ENCODE measurements at regions not wholly inside any gene's neighbourhood (a gene's known extent, or its start where the extent isn't known, plus 50 kb on each side); places are given as distances from the start of the nearest gene placed in this dataset.

- H3K4me3 ChIP-seq (ENCODE audit: low read depth, low read length) = no peak overlapping the region
- no peaks in the 10 kb centered on the region for H3K36me3 ChIP-seq (ENCODE audit: control insufficient read depth, insufficient read depth, low read length)
- H3K27me3 ChIP-seq (ENCODE audit: control insufficient read depth, insufficient read depth, low read length) = peaks cover 2% of the 10 kb centered on the region
- H3K9me3 ChIP-seq (ENCODE audit: control insufficient read depth, insufficient read depth, low read length) = no peaks in the 10 kb centered on the region
- H3K4me1 ChIP-seq (ENCODE audit: control insufficient read depth, insufficient read depth, low read length) = no peaks in the 10 kb centered on the region
- no peak overlapping the region for H3K9ac ChIP-seq (ENCODE audit: low read depth, low read length)
These were observed 80.7 kb upstream of the PALS2 start for GRCh38 chr7:24492576-24492975.

DNA sequence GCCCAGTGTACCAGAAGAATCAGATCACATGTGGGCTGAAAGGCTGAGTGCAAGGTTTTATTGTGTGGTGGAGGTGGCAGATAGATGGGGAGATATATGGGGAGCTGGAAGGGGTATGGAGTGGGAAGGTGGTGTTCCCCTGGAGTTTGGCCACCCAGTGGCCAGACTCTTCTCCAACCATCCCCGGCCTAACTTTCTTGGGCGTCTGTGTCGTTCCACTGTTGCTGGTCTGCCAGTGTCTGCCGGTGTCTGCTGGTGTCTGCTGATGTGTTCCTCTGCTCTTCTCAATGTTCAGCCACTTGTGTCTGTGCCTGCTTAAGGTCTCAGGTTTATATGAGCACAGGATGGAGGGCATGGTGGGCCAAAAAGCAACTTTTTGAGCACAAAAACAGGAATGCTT lies 78.4 kb upstream of the PALS2 start:
- Histone ChIP-seq H3K4me1 (ENCODE audit: control insufficient read depth, insufficient read depth, low read length) (no peaks in the 10 kb centered on the region), H3K4me3 (ENCODE audit: low read depth, low read length) (no peak overlapping the region), H3K27me3 (ENCODE audit: control insufficient read depth, insufficient read depth, low read length) (no peaks in the 10 kb centered on the region), H3K36me3 (ENCODE audit: control insufficient read depth, insufficient read depth, low read length) (no peaks in the 10 kb centered on the region), H3K9ac (ENCODE audit: low read depth, low read length) (no peak overlapping the region), H3K9me3 (ENCODE audit: control insufficient read depth, insufficient read depth, low read length) (no peaks in the 10 kb centered on the region)

DNA sequence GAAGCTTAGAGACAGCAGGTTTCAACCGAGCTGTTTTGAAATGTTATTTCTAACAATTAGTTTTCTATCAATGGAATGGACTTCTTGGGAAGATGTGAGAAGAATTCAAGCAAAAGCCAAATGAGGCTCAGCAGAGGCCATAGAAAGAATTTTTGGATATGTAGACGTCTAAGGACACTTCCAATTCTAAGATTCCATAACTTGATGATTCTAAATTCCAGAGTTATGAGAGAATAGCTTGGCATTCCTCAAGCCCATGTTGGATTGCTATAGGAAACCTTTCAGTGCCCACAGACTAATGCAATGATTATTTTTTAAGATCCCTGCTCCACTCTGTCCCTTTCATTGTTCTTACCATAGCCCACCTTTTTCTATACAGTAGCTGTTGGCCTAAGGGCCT lies 77.2 kb upstream of the PALS2 start:
- Histone ChIP-seq H3K36me3 (ENCODE audit: control insufficient read depth, insufficient read depth, low read length) (no peaks in the 10 kb centered on the region), H3K27me3 (ENCODE audit: control insufficient read depth, insufficient read depth, low read length) (no peaks in the 10 kb centered on the region), H3K9ac (ENCODE audit: low read depth, low read length) (no peak overlapping the region), H3K9me3 (ENCODE audit: control insufficient read depth, insufficient read depth, low read length) (no peaks in the 10 kb centered on the region), H3K4me3 (ENCODE audit: low read depth, low read length) (no peak overlapping the region), H3K4me1 (ENCODE audit: control insufficient read depth, insufficient read depth, low read length) (peaks cover 6% of the 10 kb centered on the region)

DNA sequence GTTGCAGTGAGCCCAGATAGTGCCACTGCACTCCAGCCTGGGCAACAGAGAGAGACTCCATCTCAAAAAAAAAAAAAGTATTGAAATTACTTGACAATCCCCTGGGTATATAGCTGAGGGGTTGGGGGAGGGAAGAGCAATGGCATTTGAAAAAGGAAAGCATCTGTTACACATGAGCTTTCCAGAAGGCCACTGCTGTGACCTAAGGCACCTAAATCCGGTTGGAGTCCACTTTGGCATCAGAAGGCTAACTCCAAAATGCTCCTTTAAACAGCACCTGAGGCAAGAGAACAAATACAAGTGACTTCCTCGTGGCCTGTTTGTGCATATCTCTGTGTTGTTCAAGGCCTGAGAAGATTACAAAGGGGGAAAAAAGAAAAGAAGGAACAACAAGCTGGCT lies 74.8 kb upstream of the PALS2 start:
- Histone ChIP-seq H3K9ac (ENCODE audit: low read depth, low read length) (no peak overlapping the region), H3K9me3 (ENCODE audit: control insufficient read depth, insufficient read depth, low read length) (no peaks in the 10 kb centered on the region), H3K27me3 (ENCODE audit: control insufficient read depth, insufficient read depth, low read length) (no peaks in the 10 kb centered on the region), H3K4me3 (ENCODE audit: low read depth, low read length) (no peak overlapping the region), H3K4me1 (ENCODE audit: control insufficient read depth, insufficient read depth, low read length) (peaks cover 7% of the 10 kb centered on the region), H3K36me3 (ENCODE audit: control insufficient read depth, insufficient read depth, low read length) (no peaks in the 10 kb centered on the region)

GRCh38 chr7:24499871-24500270 lies 73.4 kb upstream of the PALS2 start:
- H3K9ac ChIP-seq (ENCODE audit: low read depth, low read length) = no peak overlapping the region

DNA sequence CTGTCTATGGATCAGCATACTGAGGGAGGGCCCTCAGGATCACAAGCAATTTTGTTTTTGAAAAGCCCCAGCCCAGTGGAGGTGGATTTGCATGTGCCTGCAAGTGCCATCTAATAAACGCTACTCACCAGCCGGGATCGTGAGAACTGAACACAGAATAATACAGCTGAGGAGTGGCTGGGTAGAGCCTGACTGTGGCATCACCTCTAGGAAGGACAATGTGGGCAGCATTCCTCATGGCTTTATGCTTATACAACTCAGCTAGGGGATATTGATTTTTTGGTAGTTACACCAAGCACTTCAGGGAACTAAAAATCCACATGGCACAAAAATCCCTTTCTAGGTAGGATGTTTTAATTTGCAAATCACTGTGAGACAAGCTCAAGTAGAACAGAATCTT lies 72.7 kb upstream of the PALS2 start:
- no peak overlapping the region for H3K4me3 ChIP-seq (ENCODE audit: low read depth, low read length)
- no peaks in the 10 kb centered on the region for H3K27me3 ChIP-seq (ENCODE audit: control insufficient read depth, insufficient read depth, low read length)
- no peak overlapping the region for H3K9ac ChIP-seq (ENCODE audit: low read depth, low read length)
- H3K4me1 ChIP-seq (ENCODE audit: control insufficient read depth, insufficient read depth, low read length) = peaks cover 12% of the 10 kb centered on the region
- H3K9me3 ChIP-seq (ENCODE audit: control insufficient read depth, insufficient read depth, low read length) = no peaks in the 10 kb centered on the region
- no peaks in the 10 kb centered on the region for H3K36me3 ChIP-seq (ENCODE audit: control insufficient read depth, insufficient read depth, low read length)

More at GRCh38 chr7:24499871-24500270, 73.4 kb upstream of the PALS2 start:
- Histone ChIP-seq H3K36me3 (ENCODE audit: control insufficient read depth, insufficient read depth, low read length) (no peaks in the 10 kb centered on the region), H3K9me3 (ENCODE audit: control insufficient read depth, insufficient read depth, low read length) (no peaks in the 10 kb centered on the region), H3K4me3 (ENCODE audit: low read depth, low read length) (no peak overlapping the region), H3K27me3 (ENCODE audit: control insufficient read depth, insufficient read depth, low read length) (no peaks in the 10 kb centered on the region), H3K4me1 (ENCODE audit: control insufficient read depth, insufficient read depth, low read length) (peaks cover 12% of the 10 kb centered on the region)

DNA sequence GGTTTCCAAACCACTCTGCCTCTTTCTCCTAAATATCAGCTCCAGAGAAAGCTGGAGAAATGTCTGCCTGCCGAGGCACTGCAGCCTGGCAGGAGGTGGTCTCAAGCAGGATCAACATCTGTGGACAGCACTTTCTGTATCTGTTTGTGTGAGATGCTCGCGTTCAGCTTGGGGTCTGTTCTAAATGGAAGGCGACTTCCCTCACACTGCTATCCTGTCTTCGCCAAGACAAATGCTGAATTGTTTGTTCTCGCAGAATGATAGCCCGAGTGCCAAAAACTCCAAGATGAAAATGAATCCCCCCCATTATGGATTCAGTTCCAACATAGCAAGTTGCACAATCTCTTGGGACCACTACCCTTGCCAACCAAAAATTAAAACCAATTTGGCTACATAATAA lies 72.2 kb upstream of the PALS2 start:
- Histone ChIP-seq H3K9ac (ENCODE audit: low read depth, low read length) (no peak overlapping the region), H3K4me3 (ENCODE audit: low read depth, low read length) (no peak overlapping the region), H3K4me1 (ENCODE audit: control insufficient read depth, insufficient read depth, low read length) (peaks cover 12% of the 10 kb centered on the region), H3K9me3 (ENCODE audit: control insufficient read depth, insufficient read depth, low read length) (no peaks in the 10 kb centered on the region), H3K27me3 (ENCODE audit: control insufficient read depth, insufficient read depth, low read length) (no peaks in the 10 kb centered on the region), H3K36me3 (ENCODE audit: control insufficient read depth, insufficient read depth, low read length) (no peaks in the 10 kb centered on the region)

- Histone ChIP-seq H3K36me3 (ENCODE audit: control insufficient read depth, insufficient read depth, low read length) (no peaks in the 10 kb centered on the region), H3K27me3 (ENCODE audit: control insufficient read depth, insufficient read depth, low read length) (no peaks in the 10 kb centered on the region), H3K4me3 (ENCODE audit: low read depth, low read length) (no peak overlapping the region), H3K4me1 (ENCODE audit: control insufficient read depth, insufficient read depth, low read length) (peaks cover 12% of the 10 kb centered on the region), H3K9me3 (ENCODE audit: control insufficient read depth, insufficient read depth, low read length) (no peaks in the 10 kb centered on the region), H3K9ac (ENCODE audit: low read depth, low read length) (no peak overlapping the region)
These were observed 71.7 kb upstream of the PALS2 start for GRCh38 chr7:24501443-24502134.

DNA sequence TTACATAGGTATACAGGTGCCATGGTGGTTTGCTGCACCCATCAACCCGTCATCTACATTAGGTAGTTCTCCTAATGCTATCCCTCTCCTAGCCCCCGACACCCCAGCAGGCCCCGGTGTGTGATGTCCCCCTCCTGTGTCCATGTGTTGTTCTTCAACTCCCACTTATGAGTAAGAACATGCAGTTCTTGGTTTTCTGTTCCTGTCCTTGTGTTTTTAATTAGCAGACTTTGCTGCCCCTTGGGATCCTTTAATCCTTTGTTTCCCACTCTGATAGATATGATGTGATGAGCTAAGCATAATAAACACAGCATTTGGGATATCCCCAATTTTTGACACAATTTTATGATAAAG lies 71.1 kb upstream of the PALS2 start:
- H3K36me3 ChIP-seq (ENCODE audit: control insufficient read depth, insufficient read depth, low read length) = no peaks in the 10 kb centered on the region
- H3K27me3 ChIP-seq (ENCODE audit: control insufficient read depth, insufficient read depth, low read length) = no peaks in the 10 kb centered on the region
- H3K9ac ChIP-seq (ENCODE audit: low read depth, low read length) = no peak overlapping the region
- no peak overlapping the region for H3K4me3 ChIP-seq (ENCODE audit: low read depth, low read length)
- no peaks in the 10 kb centered on the region for H3K9me3 ChIP-seq (ENCODE audit: control insufficient read depth, insufficient read depth, low read length)
- H3K4me1 ChIP-seq (ENCODE audit: control insufficient read depth, insufficient read depth, low read length) = peaks cover 12% of the 10 kb centered on the region

DNA sequence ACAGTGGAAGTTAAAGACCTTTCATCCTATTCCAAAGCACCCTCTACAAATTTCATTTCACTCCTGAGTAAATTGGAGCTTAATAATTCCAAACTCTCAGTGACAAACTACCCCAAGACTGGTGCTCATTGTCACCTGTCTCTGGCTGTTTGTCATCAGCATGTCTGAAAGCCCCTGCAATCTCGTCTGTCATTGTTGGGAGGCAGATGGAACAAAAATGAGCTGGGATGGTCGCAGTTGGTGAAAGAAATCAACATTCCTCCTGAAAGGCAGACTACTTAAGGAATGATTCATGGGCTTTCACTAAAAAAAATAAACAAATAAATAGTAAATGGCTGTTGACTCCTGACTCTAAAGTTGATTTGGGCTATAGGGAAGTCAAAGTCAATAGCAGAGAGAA lies 69.7 kb upstream of the PALS2 start:
- Histone ChIP-seq H3K9ac (ENCODE audit: low read depth, low read length) (no peak overlapping the region), H3K27me3 (ENCODE audit: control insufficient read depth, insufficient read depth, low read length) (no peaks in the 10 kb centered on the region), H3K9me3 (ENCODE audit: control insufficient read depth, insufficient read depth, low read length) (no peaks in the 10 kb centered on the region), H3K36me3 (ENCODE audit: control insufficient read depth, insufficient read depth, low read length) (no peaks in the 10 kb centered on the region), H3K4me1 (ENCODE audit: control insufficient read depth, insufficient read depth, low read length) (peaks cover 12% of the 10 kb centered on the region), H3K4me3 (ENCODE audit: low read depth, low read length) (no peak overlapping the region)

DNA sequence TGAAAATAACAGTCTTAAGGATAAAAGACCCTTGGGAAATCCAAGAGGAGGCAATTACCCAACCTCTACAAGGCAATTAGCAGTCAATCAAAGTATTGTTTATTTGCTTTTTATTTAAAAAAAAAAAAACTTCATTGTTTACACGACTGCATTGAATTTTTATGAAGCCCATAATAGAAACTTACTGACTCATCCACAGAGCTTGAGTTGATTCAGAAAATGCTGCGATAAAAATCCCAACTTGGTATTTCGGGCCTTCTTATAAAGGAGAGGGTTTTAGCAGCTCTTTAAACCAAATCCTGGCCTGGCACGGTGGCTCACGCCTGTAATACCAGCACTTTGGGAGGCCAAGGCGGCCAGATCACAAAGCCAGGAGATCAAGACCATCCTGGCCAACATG lies 69.2 kb upstream of the PALS2 start:
- no peak overlapping the region for H3K9ac ChIP-seq (ENCODE audit: low read depth, low read length)
- H3K27me3 ChIP-seq (ENCODE audit: control insufficient read depth, insufficient read depth, low read length) = no peaks in the 10 kb centered on the region
- peaks cover 12% of the 10 kb centered on the region for H3K4me1 ChIP-seq (ENCODE audit: control insufficient read depth, insufficient read depth, low read length)
- H3K9me3 ChIP-seq (ENCODE audit: control insufficient read depth, insufficient read depth, low read length) = no peaks in the 10 kb centered on the region
- H3K36me3 ChIP-seq (ENCODE audit: control insufficient read depth, insufficient read depth, low read length) = no peaks in the 10 kb centered on the region
- H3K4me3 ChIP-seq (ENCODE audit: low read depth, low read length) = no peak overlapping the region

DNA sequence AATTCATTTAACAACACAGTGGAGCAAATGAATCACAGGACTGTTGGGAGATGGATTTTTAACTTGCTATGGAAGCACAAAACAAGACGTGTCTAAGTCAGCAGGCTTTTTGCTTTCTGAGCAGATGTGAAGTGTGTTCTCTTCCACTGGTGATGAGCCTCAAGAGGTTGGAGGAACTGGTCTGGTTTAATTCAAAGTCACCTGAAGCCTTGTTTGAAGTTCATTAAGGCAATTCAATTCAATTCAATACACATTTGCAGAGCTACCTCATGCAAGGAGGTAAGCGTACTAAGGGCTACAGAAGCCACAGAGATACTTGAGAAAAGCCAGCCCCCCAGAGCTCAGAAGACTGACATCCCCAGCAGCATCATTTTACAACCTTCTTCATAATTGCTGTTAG lies 68.4 kb upstream of the PALS2 start:
- peaks cover 12% of the 10 kb centered on the region for H3K4me1 ChIP-seq (ENCODE audit: control insufficient read depth, insufficient read depth, low read length)
- H3K36me3 ChIP-seq (ENCODE audit: control insufficient read depth, insufficient read depth, low read length) = no peaks in the 10 kb centered on the region
- no peak overlapping the region for H3K9ac ChIP-seq (ENCODE audit: low read depth, low read length)
- H3K27me3 ChIP-seq (ENCODE audit: control insufficient read depth, insufficient read depth, low read length) = no peaks in the 10 kb centered on the region
- no peak overlapping the region for H3K4me3 ChIP-seq (ENCODE audit: low read depth, low read length)
- no peaks in the 10 kb centered on the region for H3K9me3 ChIP-seq (ENCODE audit: control insufficient read depth, insufficient read depth, low read length)

Data from iPS-15b (cell line).